ENCODE measurements at regions not wholly inside any gene's neighbourhood (a gene's known extent, or its start where the extent isn't known, plus 50 kb on each side); places are given as distances from the start of the nearest gene placed in this dataset.

GRCh38 chr18:40938615-40939014, 1016.4 kb upstream of the PIK3C3 start:
- no peak for TF ChIP-seq RFX5 (IDR thresholded peaks at IDR 0.05; ENCODE audit: low read depth, low read length)
- TF ChIP-seq HCFC1 (IDR thresholded peaks at IDR 0.05; ENCODE audit: low read length): no peak
- no peak for TF ChIP-seq FOXM1 (IDR thresholded peaks at IDR 0.05; ENCODE audit: low read depth, low read length)
- TF ChIP-seq IKZF1 (conservative IDR thresholded peaks at IDR 0.05): no peak
- TF ChIP-seq ZSCAN29 (IDR thresholded peaks at IDR 0.05): no peak
- no peak for TF ChIP-seq ZBED1 (IDR thresholded peaks at IDR 0.05; ENCODE audit: borderline replicate concordance)
- TF ChIP-seq SIN3A (IDR thresholded peaks at IDR 0.05; ENCODE audit: low read depth, low read length): no peak
- no peak for TF ChIP-seq RB1 (IDR thresholded peaks at IDR 0.05; ENCODE audit: borderline replicate concordance)
- TF ChIP-seq BRCA1 (IDR thresholded peaks at IDR 0.05; ENCODE audit: low read depth, low read length): no peak
- no peak for TF ChIP-seq YY1 (IDR thresholded peaks at IDR 0.05; ENCODE audit: low read depth, low read length)
- no peak for TF ChIP-seq ZNF384 (IDR thresholded peaks at IDR 0.05; ENCODE audit: borderline replicate concordance, low read depth, low read length)
- TF ChIP-seq YBX1 (IDR thresholded peaks at IDR 0.05): no peak
- no peak for TF ChIP-seq SMC3 (IDR thresholded peaks at IDR 0.05; ENCODE audit: borderline replicate concordance, low read length)
- no peak for TF ChIP-seq SPI1 (IDR thresholded peaks at IDR 0.05; ENCODE audit: borderline replicate concordance, insufficient read depth, low read depth, low read length)
- no peak for TF ChIP-seq MYB (IDR thresholded peaks at IDR 0.05; ENCODE audit: borderline replicate concordance, low read depth, low read length)
- TF ChIP-seq TBL1XR1 (IDR thresholded peaks at IDR 0.05; ENCODE audit: low read depth, low read length): no peak
- no peak for TF ChIP-seq ASH2L (IDR thresholded peaks at IDR 0.05; ENCODE audit: borderline replicate concordance, low read depth)
- TF ChIP-seq, protein P1, sequence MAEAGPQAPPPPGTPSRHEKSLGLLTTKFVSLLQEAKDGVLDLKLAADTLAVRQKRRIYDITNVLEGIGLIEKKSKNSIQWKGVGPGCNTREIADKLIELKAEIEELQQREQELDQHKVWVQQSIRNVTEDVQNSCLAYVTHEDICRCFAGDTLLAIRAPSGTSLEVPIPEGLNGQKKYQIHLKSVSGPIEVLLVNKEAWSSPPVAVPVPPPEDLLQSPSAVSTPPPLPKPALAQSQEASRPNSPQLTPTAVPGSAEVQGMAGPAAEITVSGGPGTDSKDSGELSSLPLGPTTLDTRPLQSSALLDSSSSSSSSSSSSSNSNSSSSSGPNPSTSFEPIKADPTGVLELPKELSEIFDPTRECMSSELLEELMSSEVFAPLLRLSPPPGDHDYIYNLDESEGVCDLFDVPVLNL (IDR thresholded peaks at IDR 0.05; ENCODE audit: low read depth, low read length): no peak
- no TSS peak for BruUV-seq (replicated peaks)
- CTCF ChIA-PET: interaction anchor here (0.8 to 1.7 kb wide), 4 partner anchors 9 to 158 kb away, joined by 3 to 5 read pairs (median 3); no protein-coding TSS in a partner anchor
- no peaks in the 10 kb centered on the region for H4K20me1 ChIP-seq (ENCODE audit: control insufficient read depth, insufficient read depth)
- no peak for ATAC-seq
- no peak overlapping the region for H3K4me3 ChIP-seq
- intact Hi-C loops (cut with micrococcal nuclease; ENCODE audit: unreplicated experiment): loop anchor here (10.0 kb wide), 1 partner anchor 456 kb away; no protein-coding TSS in a partner anchor
- DNase-seq (ENCODE audit: low read depth, low spot score): no peak
- WGBS (ENCODE audit: insufficient coverage, insufficient replicate concordance, low lambda C conversion rate, missing lambda C conversion rate): 3% methylated on average over 2 of the region's 2 CpGs
- H3K9me3 ChIP-seq (replicated peaks; ENCODE audit: control insufficient read depth, insufficient read depth, low read length): no peaks in the 10 kb centered on the region
- in situ Hi-C loops (cut with MboI): loop anchor here (10.0 to 25.0 kb wide), 2 partner anchors 799 to 966 kb away; no protein-coding TSS in a partner anchor
- H3K79me2 ChIP-seq (ENCODE audit: control insufficient read depth, insufficient read depth, low read length): no peaks in the 10 kb centered on the region
- H2AFZ ChIP-seq (ENCODE audit: control insufficient read depth, low read depth, low read length): no peak overlapping the region
- SMC1A ChIA-PET (ENCODE audit: uncharacterized antibody, unreplicated experiment): interaction anchor here (0.9 kb wide), 1 partner anchor 10 kb away, joined by 6 read pairs; no protein-coding TSS in a partner anchor
- FAIRE-seq: no peak
- no peak overlapping the region for H3K9ac ChIP-seq (ENCODE audit: control insufficient read depth, insufficient read depth, low read length)
- no peak overlapping the region for H3K27ac ChIP-seq (ENCODE audit: control insufficient read depth, insufficient read depth)
- RAD21 ChIA-PET (ENCODE audit: unreplicated experiment): no interaction called here
- H3K27me3 ChIP-seq (replicated peaks in 1 of 2; ENCODE audit: control insufficient read depth in 2 of 2, insufficient read depth in 2 of 2, low read length in 1 of 2): no peaks in the 10 kb centered on the region
- POLR2A ChIA-PET: no interaction called here
- no peaks in the 10 kb centered on the region for H3K4me1 ChIP-seq (ENCODE audit: control insufficient read depth, insufficient read depth, low read length)
- H3K4me2 ChIP-seq (ENCODE audit: control insufficient read depth, insufficient read depth): no peak overlapping the region
- no peaks in the 10 kb centered on the region for H3K36me3 ChIP-seq (ENCODE audit: control insufficient read depth in 2 of 2, insufficient read depth in 2 of 2, low read length in 1 of 2)

All from GM12878 (cell line).